HepG2 (cell line): ENCODE measurements at regions not wholly inside any gene's neighbourhood (a gene's known extent, or its start where the extent isn't known, plus 50 kb on each side); places are given as distances from the start of the nearest gene placed in this dataset.

Source experiments
- ATAC-seq: fragments of 200-7000 bp; cut with Tn5 transposase; 3 replicates; pipeline ENCODE4 v1.9.1; 2020; ENCODE audit warnings: mild to moderate bottlenecking, moderate library complexity
- BruUV-seq: library from RNA; stranded (reverse); fragments of 400-500 nt; replicated peaks from 2 replicates; lab custom pipeline; 2021; lab: Mats Ljungman, UMichigan
- CTCF ChIA-PET: fragments of 300-600 bp; formaldehyde crosslinking; extraction: SDS; loops from one replicate; lab custom pipeline; 2021; ENCODE audit warnings: low total read pairs, inconsistent platforms, low intra/inter-chr PET ratio; lab: Yijun Ruan, JAX
- POLR2A ChIA-PET: fragments of 350-600 bp; sonication (Branson Sonifier 250); formaldehyde crosslinking; loops from one replicate; lab custom pipeline; 2020; ENCODE audit warnings: antibody characterized with exemption, inconsistent platforms; lab: Yijun Ruan, JAX
- DNase-seq: peaks from one replicate; pipeline ENCODE4 v3.0.0-alpha.2; 2015; ENCODE audit warnings: low spot score
- FAIRE-seq: peaks from 3 replicates; lab custom pipeline; 2011; peaks lifted over from hg19 to GRCh38; lab: Jason Lieb, UNC
- H2AFZ ChIP-seq: one replicate; pipeline ENCODE4 v1.6.1; 2011; ENCODE audit warnings: low read length, inconsistent platforms
- H3K27ac ChIP-seq: fragments of 300-600 bp; 3 replicates; pipeline ENCODE4 v1.8.0; 2011; ENCODE audit warnings: mixed run types, mild to moderate bottlenecking, mixed read lengths, low read length, inconsistent platforms; ENCODE audit not compliant: insufficient read depth; ENCODE audit errors: extremely low read length
- H3K27me3 ChIP-seq, 2 experiments: fragments of 200-600 bp in 1 of 2; 2 replicates in 1 of 2; 3 replicates in 1 of 2; pipeline versions ENCODE4 v1.6.0 to v1.8.0; 2011; ENCODE audit warnings: low read length in 2 of 2, mild to moderate bottlenecking in 2 of 2, moderate library complexity in 2 of 2, inconsistent platforms in 1 of 2; ENCODE audit not compliant: insufficient read depth in 2 of 2, control insufficient read depth in 1 of 2
- H3K36me3 ChIP-seq, 2 experiments: fragments of 200-600 bp in 1 of 2; replicated peaks in 1 of 2; 2 replicates in 1 of 2; 3 replicates in 1 of 2; pipeline versions ENCODE4 v1.5.1 to v1.8.0; 2011; ENCODE audit warnings: low read length in 2 of 2, inconsistent platforms in 1 of 2; ENCODE audit not compliant: insufficient read depth in 2 of 2, control insufficient read depth in 1 of 2
- H3K4me1 ChIP-seq: 2 replicates; pipeline ENCODE4 v1.5.1; 2012; ENCODE audit warnings: low read length, inconsistent platforms; ENCODE audit not compliant: insufficient read depth
- H3K4me2 ChIP-seq: 2 replicates; pipeline ENCODE4 v1.6.0; 2011; ENCODE audit warnings: low read depth, low read length, inconsistent platforms
- H3K4me3 ChIP-seq, 3 experiments: fragments of 200-600 bp in 1 of 3; sonication (generic), shearing (Covaris generic) in 1 of 3; replicated peaks in 1 of 3; 2 replicates each; pipeline ENCODE4 v1.5.1; 2011 to 2016; ENCODE audit warnings: low read length in 3 of 3, inconsistent platforms in 2 of 3, low read depth in 2 of 3, mild to moderate bottlenecking in 2 of 3, control low read depth in 1 of 3, mixed read lengths in 1 of 3; ENCODE audit not compliant: insufficient read depth in 1 of 3
- H3K79me2 ChIP-seq: one replicate; pipeline ENCODE4 v1.6.1; 2011; ENCODE audit warnings: low read length, inconsistent platforms; ENCODE audit not compliant: insufficient read depth
- H3K9ac ChIP-seq: 2 replicates; pipeline ENCODE4 v1.6.0; 2011; ENCODE audit warnings: mild to moderate bottlenecking, low read depth, low read length, inconsistent platforms; ENCODE audit not compliant: insufficient read depth
- H3K9me3 ChIP-seq: 2 replicates; pipeline ENCODE4 v1.5.1; 2012; ENCODE audit warnings: mild to moderate bottlenecking, low read length
- H4K20me1 ChIP-seq: 2 replicates; pipeline ENCODE4 v1.6.0; 2011; ENCODE audit warnings: inconsistent platforms, mild to moderate bottlenecking, low read length, moderate library complexity; ENCODE audit not compliant: insufficient read depth
- EP300 ChIP-seq, 3 experiments: sonication (generic) in 1 of 3; formaldehyde crosslinking in 1 of 3; IDR thresholded peaks; 2 replicates each; pipeline versions ENCODE4 v1.5.1 to v1.6.1; 2011 to 2020; ENCODE audit warnings: low read depth in 2 of 3, low read length in 2 of 3, borderline replicate concordance in 1 of 3, improper control_type of control experiment in 1 of 3, mild to moderate bottlenecking in 1 of 3, missing genetic modification reagents in 1 of 3, moderate library complexity in 1 of 3
- GLMP ChIP-seq: sonication (generic); formaldehyde crosslinking; IDR thresholded peaks from 2 replicates; pipeline ENCODE4 v1.9.0; 2021; ENCODE audit warnings: missing genetic modification reagents, mild to moderate bottlenecking, borderline replicate concordance
- HNRNPK ChIP-seq: fragments of 200-400 bp; formaldehyde crosslinking; IDR thresholded peaks from 2 replicates; pipeline ENCODE4 v1.6.1; 2018; ENCODE audit warnings: low read length, low read depth, moderate library complexity, mild to moderate bottlenecking; ENCODE audit not compliant: poor library complexity, severe bottlenecking
- KLF6 ChIP-seq: IDR thresholded peaks from 2 replicates; pipeline ENCODE4 v1.8.0; 2016; ENCODE audit warnings: missing biosample characterization, missing genetic modification reagents
- SKI ChIP-seq: fragments of 450-650 bp; IDR thresholded peaks from one replicate; pipeline ENCODE4 v1.6.1; 2018; ENCODE audit warnings: mild to moderate bottlenecking; ENCODE audit not compliant: partially characterized antibody
- TSC22D2 ChIP-seq: sonication (generic); formaldehyde crosslinking; IDR thresholded peaks from 2 replicates; pipeline ENCODE4 v1.5.1; 2020; ENCODE audit warnings: missing genetic modification reagents, mild to moderate bottlenecking, borderline replicate concordance
- ZNF224 ChIP-seq: sonication (generic); formaldehyde crosslinking; IDR thresholded peaks from 2 replicates; pipeline ENCODE4 v1.5.0; 2020; ENCODE audit warnings: mild to moderate bottlenecking, missing genetic modification reagents
- ZNF672 ChIP-seq: sonication (generic); formaldehyde crosslinking; IDR thresholded peaks from 2 replicates; pipeline ENCODE4 v1.8.1; 2022; ENCODE audit warnings: missing genetic modification reagents
- WGBS: methylation state at CpG from one replicate; pipeline ENCODE4 v1.1.6; 2017; ENCODE audit warnings: low lambda C conversion rate; 5-methylcytosine and 5-hydroxymethylcytosine counted together
- in situ Hi-C: cut with HindIII; loops from 2 replicates; pipeline ENCODE4 v1.10.0; 2017; ENCODE audit warnings: low pct_unique_long_range_greater_than_20kb; ENCODE audit not compliant: extremely low pct_ligation_motif_present
- intact Hi-C: fragments of 100-400 bp; cut with micrococcal nuclease; formaldehyde crosslinking; loops from one replicate; pipeline ENCODE4 v1.10.0; 2022; ENCODE audit not compliant: unreplicated experiment
- TF ChIP-seq, protein P1 (sequence below): sonication (generic); formaldehyde crosslinking; IDR thresholded peaks from 2 replicates; pipeline ENCODE4 v1.5.1; 2020; ENCODE audit warnings: missing genetic modification reagents, mild to moderate bottlenecking, borderline replicate concordance
- TF ChIP-seq, protein P2 (sequence below), 2 experiments: sonication (generic) in 1 of 2; formaldehyde crosslinking in 1 of 2; IDR thresholded peaks; 2 replicates each; pipeline versions ENCODE4 v1.4.0 to v1.6.1; 2018 to 2020; ENCODE audit warnings: missing genetic modification reagents in 2 of 2, borderline replicate concordance in 1 of 2, low read depth in 1 of 2, mild to moderate bottlenecking in 1 of 2, missing biosample characterization in 1 of 2

- no peaks in the 10 kb centered on the region for H3K4me1 ChIP-seq
- no peaks in the 10 kb centered on the region for H3K79me2 ChIP-seq
- intact Hi-C loops = no loop called here
- CTCF ChIA-PET = no interaction called here
- no peaks in the 10 kb centered on the region for H3K9me3 ChIP-seq
- no peak for TF ChIP-seq KLF6
- TF ChIP-seq, protein P1, sequence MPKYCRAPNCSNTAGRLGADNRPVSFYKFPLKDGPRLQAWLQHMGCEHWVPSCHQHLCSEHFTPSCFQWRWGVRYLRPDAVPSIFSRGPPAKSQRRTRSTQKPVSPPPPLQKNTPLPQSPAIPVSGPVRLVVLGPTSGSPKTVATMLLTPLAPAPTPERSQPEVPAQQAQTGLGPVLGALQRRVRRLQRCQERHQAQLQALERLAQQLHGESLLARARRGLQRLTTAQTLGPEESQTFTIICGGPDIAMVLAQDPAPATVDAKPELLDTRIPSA (CRISPR knock-in tag) = no peak
- no peak overlapping the region for H3K9ac ChIP-seq
- 2% methylated on average over 1 of the region's 1 CpG for WGBS
- no peak overlapping the region for H3K4me2 ChIP-seq
- no peak for FAIRE-seq
- H4K20me1 ChIP-seq = no peaks in the 10 kb centered on the region
- H3K36me3 ChIP-seq = no peaks in the 10 kb centered on the region
- in situ Hi-C loops = no loop called here
- no peaks in the 10 kb centered on the region for H3K27me3 ChIP-seq
- no TSS peak for BruUV-seq
- H3K27ac ChIP-seq = no peak overlapping the region
- no peak for ATAC-seq
- no peak overlapping the region for H2AFZ ChIP-seq
- DNase-seq = no peak
- no peak overlapping the region for H3K4me3 ChIP-seq
- POLR2A ChIA-PET = no interaction called here
Observed at GRCh38 chr4:162560073-162560472, 396.3 kb upstream of the FSTL5 start.

DNA sequence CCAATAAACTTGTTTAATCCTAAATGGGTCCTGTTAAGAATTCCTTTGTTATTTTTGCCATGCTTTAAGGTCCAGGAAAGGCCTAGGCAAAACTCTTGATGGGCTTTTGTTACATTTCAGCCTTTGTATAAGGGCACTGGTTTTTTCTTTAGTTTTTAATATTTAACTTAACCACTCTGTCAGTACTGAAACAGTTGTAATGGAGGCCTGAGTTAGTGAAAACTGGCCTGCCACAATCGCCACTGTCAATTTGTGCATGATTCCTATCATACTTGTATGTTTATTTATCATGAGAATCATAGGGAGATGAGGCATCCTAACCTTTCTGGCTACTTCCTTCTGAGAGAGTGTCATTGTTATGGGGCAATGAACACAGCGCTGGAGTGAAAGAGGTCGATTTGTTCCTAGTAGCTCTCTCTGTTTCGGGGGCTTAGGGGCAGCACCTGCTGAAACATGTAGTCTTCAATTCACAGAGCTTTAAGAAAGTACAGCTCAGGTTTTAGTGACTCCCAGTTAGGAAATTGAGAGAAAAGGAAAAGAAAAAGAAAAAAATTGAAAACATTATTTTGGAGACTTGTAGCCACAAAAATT, 393.8 kb upstream of the FSTL5 start:
- no peak for TF ChIP-seq ZNF672 (CRISPR knock-in tag)
- TF ChIP-seq SKI = no peak
- no peak for TF ChIP-seq HNRNPK
- no peak for TF ChIP-seq EP300 (IDR thresholded peaks at IDR 0.05; ENCODE audit: low read depth in 2 of 2, low read length in 2 of 2)
- TF ChIP-seq EP300 (CRISPR knock-in tag; IDR thresholded peaks at IDR 0.05; ENCODE audit: borderline replicate concordance) = no peak
- TF ChIP-seq, protein P2, sequence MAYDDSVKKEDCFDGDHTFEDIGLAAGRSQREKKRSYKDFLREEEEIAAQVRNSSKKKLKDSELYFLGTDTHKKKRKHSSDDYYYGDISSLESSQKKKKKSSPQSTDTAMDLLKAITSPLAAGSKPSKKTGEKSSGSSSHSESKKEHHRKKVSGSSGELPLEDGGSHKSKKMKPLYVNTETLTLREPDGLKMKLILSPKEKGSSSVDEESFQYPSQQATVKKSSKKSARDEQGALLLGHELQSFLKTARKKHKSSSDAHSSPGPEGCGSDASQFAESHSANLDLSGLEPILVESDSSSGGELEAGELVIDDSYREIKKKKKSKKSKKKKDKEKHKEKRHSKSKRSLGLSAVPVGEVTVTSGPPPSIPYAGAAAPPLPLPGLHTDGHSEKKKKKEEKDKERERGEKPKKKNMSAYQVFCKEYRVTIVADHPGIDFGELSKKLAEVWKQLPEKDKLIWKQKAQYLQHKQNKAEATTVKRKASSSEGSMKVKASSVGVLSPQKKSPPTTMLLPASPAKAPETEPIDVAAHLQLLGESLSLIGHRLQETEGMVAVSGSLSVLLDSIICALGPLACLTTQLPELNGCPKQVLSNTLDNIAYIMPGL (CRISPR knock-in tag; IDR thresholded peaks at IDR 0.05; ENCODE audit: borderline replicate concordance in 1 of 2, low read depth in 1 of 2) = no peak
- no peak for TF ChIP-seq TSC22D2 (CRISPR knock-in tag)
- TF ChIP-seq ZNF224 = no peak
- TF ChIP-seq GLMP (CRISPR knock-in tag) = no peak
- POLR2A ChIA-PET = no interaction called here
- in situ Hi-C loops = no loop called here

More for the DNA sequence above, 393.8 kb upstream of the FSTL5 start:
- no peak for ATAC-seq
- no peaks in the 10 kb centered on the region for H3K27me3 ChIP-seq
- no peak overlapping the region for H2AFZ ChIP-seq
- H3K36me3 ChIP-seq = no peaks in the 10 kb centered on the region
- no peak overlapping the region for H3K9ac ChIP-seq
- H4K20me1 ChIP-seq = no peaks in the 10 kb centered on the region
- BruUV-seq = no TSS peak
- no peak overlapping the region for H3K4me3 ChIP-seq
- DNase-seq = no peak
- CTCF ChIA-PET = no interaction called here
- WGBS = 1% methylated on average over 4 of the region's 4 CpGs
- H3K4me2 ChIP-seq = no peak overlapping the region
- H3K27ac ChIP-seq = no peak overlapping the region
- no peaks in the 10 kb centered on the region for H3K79me2 ChIP-seq
- H3K4me1 ChIP-seq = no peaks in the 10 kb centered on the region
- intact Hi-C loops = no loop called here
- no peak for FAIRE-seq
- H3K9me3 ChIP-seq = no peaks in the 10 kb centered on the region
